ENCODE measurements at regions not wholly inside any gene's neighbourhood (a gene's known extent, or its start where the extent isn't known, plus 50 kb on each side); places are given as distances from the start of the nearest gene placed in this dataset.

GRCh38 chr6:11875325-11876109 is 96.9 kb upstream of the ADTRP start:
- Histone ChIP-seq H3K27ac (no peak overlapping the region), H3K9me3 (no peaks in the 10 kb centered on the region), H3K27me3 (no peaks in the 10 kb centered on the region), H3K4me1 (no peaks in the 10 kb centered on the region), H3K4me3 (no peak overlapping the region), H3K36me3 (no peaks in the 10 kb centered on the region)
- no peak for TF ChIP-seq CTCF (IDR thresholded peaks at IDR 0.05)
- intact Hi-C loops (cut with DNase I): no loop called here
- no peak for DNase-seq (ENCODE audit: low spot score in 2 of 2)

DNA sequence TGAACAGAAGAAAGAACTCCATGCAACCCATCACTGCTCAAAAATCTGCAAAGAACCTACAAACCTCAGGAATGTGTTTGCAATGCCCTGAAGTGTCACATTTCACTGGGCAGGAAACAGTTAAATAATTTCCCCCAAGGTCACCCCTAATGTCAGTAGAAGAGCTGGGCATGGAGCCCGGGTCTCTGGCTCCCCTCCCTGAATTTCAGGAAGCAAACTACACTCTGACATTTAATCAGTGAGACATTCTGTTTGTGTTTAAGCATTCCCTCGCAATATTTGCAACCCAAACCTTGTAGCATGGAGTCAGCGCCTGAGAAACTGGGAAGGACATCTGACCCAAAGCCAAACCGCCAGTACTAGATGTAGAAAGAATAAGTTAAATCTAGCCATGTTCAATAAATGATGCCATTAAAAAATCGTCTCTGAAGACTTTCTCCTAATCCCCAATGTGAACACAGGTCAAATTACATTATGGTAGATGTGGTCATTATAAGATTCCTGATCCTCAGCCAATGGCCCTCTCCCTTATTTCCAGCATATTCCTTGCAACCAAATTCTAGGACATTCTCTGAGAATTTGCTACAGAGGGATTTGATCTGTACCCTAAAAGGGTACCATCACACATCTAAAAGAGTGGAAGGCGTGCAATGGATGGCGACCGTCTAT is 91.2 kb upstream of the ADTRP start:
- H3K27me3 ChIP-seq: no peaks in the 10 kb centered on the region
- H3K27ac ChIP-seq: no peak overlapping the region
- H3K4me3 ChIP-seq: no peak overlapping the region
- TF ChIP-seq CTCF (IDR thresholded peaks at IDR 0.05): no peak
- no peaks in the 10 kb centered on the region for H3K4me1 ChIP-seq
- H3K36me3 ChIP-seq: no peaks in the 10 kb centered on the region
- no peak for DNase-seq (ENCODE audit: low spot score in 2 of 2)
- H3K9me3 ChIP-seq: no peaks in the 10 kb centered on the region
- intact Hi-C loops (cut with DNase I): no loop called here

DNA sequence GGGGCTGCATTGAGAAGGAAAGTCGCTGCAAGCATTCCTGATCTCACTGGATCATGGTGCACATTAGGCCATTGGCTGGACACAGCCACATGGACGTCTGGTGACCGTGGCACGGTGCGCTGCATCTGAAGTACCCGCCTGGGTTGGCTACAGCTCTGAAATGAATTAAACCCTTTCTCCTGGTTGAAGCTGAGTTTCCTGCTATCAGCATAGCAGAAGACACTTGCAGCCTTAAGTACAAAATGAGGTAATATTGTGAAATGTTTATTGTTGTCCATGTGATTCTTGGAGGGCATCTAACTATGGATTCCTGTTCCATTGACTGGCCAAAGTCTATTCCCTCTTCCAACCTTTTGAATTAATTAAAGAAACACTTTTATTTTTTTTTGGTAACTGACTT is 89.8 kb upstream of the ADTRP start:
- no peaks in the 10 kb centered on the region for H3K27me3 ChIP-seq
- intact Hi-C loops (cut with DNase I): no loop called here
- no peaks in the 10 kb centered on the region for H3K9me3 ChIP-seq
- H3K27ac ChIP-seq: no peak overlapping the region
- TF ChIP-seq CTCF (IDR thresholded peaks at IDR 0.05): no peak
- no peaks in the 10 kb centered on the region for H3K36me3 ChIP-seq
- no peaks in the 10 kb centered on the region for H3K4me1 ChIP-seq
- no peak for DNase-seq (ENCODE audit: low spot score in 2 of 2)
- no peak overlapping the region for H3K4me3 ChIP-seq

DNA sequence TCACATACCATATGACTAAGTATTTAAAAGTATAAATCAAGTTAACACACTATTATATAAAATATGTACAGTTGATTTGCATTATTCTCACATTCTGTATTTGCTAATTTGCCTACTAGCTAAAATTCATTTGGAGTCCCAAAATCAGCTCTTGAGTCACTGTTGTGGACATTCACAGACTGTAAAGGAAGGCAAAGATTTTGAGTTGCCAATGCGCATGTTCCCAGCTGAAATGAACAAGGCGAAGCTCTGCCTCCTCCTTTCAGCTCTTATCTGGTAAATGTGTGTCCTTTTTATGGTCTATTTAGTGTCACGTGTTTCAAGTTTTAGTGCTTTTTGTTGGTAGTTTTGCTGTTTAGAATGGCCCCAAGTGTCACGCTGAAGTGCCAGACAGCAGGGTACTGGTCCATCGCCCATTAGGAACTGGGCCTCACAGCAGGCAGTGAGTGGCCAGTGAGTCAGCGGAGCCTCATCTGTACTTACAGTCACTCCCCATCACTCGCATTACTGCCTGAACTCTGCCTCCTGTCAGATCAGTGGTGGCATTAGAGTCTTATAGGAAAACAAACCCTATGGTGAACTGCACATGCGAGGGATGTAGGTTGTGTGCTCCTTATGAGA is 87.2 kb upstream of the ADTRP start:
- intact Hi-C loops (cut with DNase I): no loop called here
- H3K4me3 ChIP-seq: no peak overlapping the region
- DNase-seq (ENCODE audit: low spot score in 2 of 2): no peak
- no peaks in the 10 kb centered on the region for H3K4me1 ChIP-seq
- H3K9me3 ChIP-seq: no peaks in the 10 kb centered on the region
- no peaks in the 10 kb centered on the region for H3K36me3 ChIP-seq
- H3K27ac ChIP-seq: no peak overlapping the region
- no peak for TF ChIP-seq CTCF (IDR thresholded peaks at IDR 0.05)
- no peaks in the 10 kb centered on the region for H3K27me3 ChIP-seq

DNA sequence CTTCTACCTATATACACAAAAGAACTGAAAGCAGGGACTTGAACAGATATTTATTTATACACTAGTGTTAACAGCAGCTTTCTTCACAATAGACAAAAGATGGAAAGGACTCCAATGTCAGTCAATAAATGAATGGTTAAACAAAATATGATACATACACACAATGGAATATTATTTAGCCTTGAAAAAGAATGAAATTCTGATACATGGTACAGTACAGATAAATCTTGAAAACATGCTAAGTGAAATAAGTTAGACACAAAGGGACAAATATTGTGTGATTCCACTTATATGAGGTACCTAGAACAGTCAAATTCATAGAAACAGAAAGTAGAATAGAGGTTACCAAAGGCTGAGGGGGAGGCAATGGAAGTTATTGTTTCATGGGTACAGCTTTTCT is 79.8 kb upstream of the ADTRP start:
- no peaks in the 10 kb centered on the region for H3K9me3 ChIP-seq
- DNase-seq (ENCODE audit: low spot score in 2 of 2): no peak
- intact Hi-C loops (cut with DNase I): no loop called here
- H3K4me1 ChIP-seq: peaks cover 3 to 9% of the 10 kb centered on the region in 2 donors
- H3K27ac ChIP-seq: no peak overlapping the region
- H3K27me3 ChIP-seq: no peaks in the 10 kb centered on the region
- no peak overlapping the region for H3K4me3 ChIP-seq
- no peak for TF ChIP-seq CTCF (IDR thresholded peaks at IDR 0.05)
- no peaks in the 10 kb centered on the region for H3K36me3 ChIP-seq

Data from ascending aorta (tissue), 2 donors.